ENCODE measurements at regions not wholly inside any gene's neighbourhood (a gene's known extent, or its start where the extent isn't known, plus 50 kb on each side); places are given as distances from the start of the nearest gene placed in this dataset.

- TF ChIP-seq CTCF (IDR thresholded peaks at IDR 0.05; ENCODE audit: low read depth, low read length, missing input control) (no peak), SP1 (IDR thresholded peaks at IDR 0.05) (no peak), MAX (IDR thresholded peaks at IDR 0.05) (no peak), RAD21 (IDR thresholded peaks at IDR 0.05) (no peak), TAF1 (conservative IDR thresholded peaks at IDR 0.05) (no peak), YY1 (IDR thresholded peaks at IDR 0.05) (no peak), REST (IDR thresholded peaks at IDR 0.05) (no peak)
Measured at GRCh38 chrX:69097451-69098236, 67.6 kb downstream of the PJA1 start.

Data from liver (tissue), 3 donors.